ENCODE measurements at regions not wholly inside any gene's neighbourhood (a gene's known extent, or its start where the extent isn't known, plus 50 kb on each side); places are given as distances from the start of the nearest gene placed in this dataset.

- no peak for DNase-seq
These were observed 534.5 kb upstream of the CLINT1 start for GRCh38 chr5:158393457-158393856.

- no peak for DNase-seq
These were observed 533.8 kb upstream of the CLINT1 start for GRCh38 chr5:158392753-158393152.

GRCh38 chr5:158390577-158390976, 531.6 kb upstream of the CLINT1 start:
- DNase-seq: peak; percentile 12

- DNase-seq: no peak
These were observed 530.8 kb upstream of the CLINT1 start for GRCh38 chr5:158389786-158390185.

- DNase-seq: no peak
These were observed 529.1 kb upstream of the CLINT1 start for GRCh38 chr5:158388021-158388420.

- DNase-seq: no peak
These were observed 528.6 kb upstream of the CLINT1 start for GRCh38 chr5:158387499-158387898.

- no peak for DNase-seq
These were observed 527.0 kb upstream of the CLINT1 start for GRCh38 chr5:158385982-158386381.

GRCh38 chr5:158384535-158385481, 525.9 kb upstream of the CLINT1 start:
- peak; percentile 95 for DNase-seq

- DNase-seq: no peak
These were observed 524.5 kb upstream of the CLINT1 start for GRCh38 chr5:158383486-158383885.

GRCh38 chr5:158382473-158382872, 523.5 kb upstream of the CLINT1 start:
- DNase-seq: peak; percentile 96

- no peak for DNase-seq
These were observed 522.7 kb upstream of the CLINT1 start for GRCh38 chr5:158381614-158382160.

- DNase-seq: no peak
These were observed 521.7 kb upstream of the CLINT1 start for GRCh38 chr5:158380661-158381060.

GRCh38 chr5:158378931-158379330, 520.0 kb upstream of the CLINT1 start:
- DNase-seq: no peak

GRCh38 chr5:158376679-158377078, 517.7 kb upstream of the CLINT1 start:
- no peak for DNase-seq

- DNase-seq: no peak
These were observed 516.6 kb upstream of the CLINT1 start for GRCh38 chr5:158375531-158375930.

GRCh38 chr5:158373608-158374395, 514.9 kb upstream of the CLINT1 start:
- no peak for DNase-seq

- no peak for DNase-seq
These were observed 510.3 kb upstream of the CLINT1 start for GRCh38 chr5:158369241-158369640.

GRCh38 chr5:158368686-158369085, 509.7 kb upstream of the CLINT1 start:
- no peak for DNase-seq

- no peak for DNase-seq
These were observed 505.4 kb upstream of the CLINT1 start for GRCh38 chr5:158364367-158364766.

- DNase-seq: no peak
These were observed 496.0 kb upstream of the CLINT1 start for GRCh38 chr5:158354958-158355357.

- DNase-seq: no peak
These were observed 492.7 kb upstream of the CLINT1 start for GRCh38 chr5:158351485-158352125.

- no peak for DNase-seq
These were observed 491.0 kb upstream of the CLINT1 start for GRCh38 chr5:158349987-158350386.

- DNase-seq: no peak
These were observed 485.4 kb upstream of the CLINT1 start for GRCh38 chr5:158344376-158344775.

Measured in amniotic stem cell (primary cell).